ENCODE measurements at regions not wholly inside any gene's neighbourhood (a gene's known extent, or its start where the extent isn't known, plus 50 kb on each side); places are given as distances from the start of the nearest gene placed in this dataset.

GRCh38 chr15:77733579-77734300 lies 101.0 kb upstream of the LINGO1 start:
- TF ChIP-seq POLR2A (IDR thresholded peaks at IDR 0.05) (no peak), POLR2AphosphoS5 (IDR thresholded peaks at IDR 0.05) (no peak)
- TF ChIP-seq, protein P1, sequence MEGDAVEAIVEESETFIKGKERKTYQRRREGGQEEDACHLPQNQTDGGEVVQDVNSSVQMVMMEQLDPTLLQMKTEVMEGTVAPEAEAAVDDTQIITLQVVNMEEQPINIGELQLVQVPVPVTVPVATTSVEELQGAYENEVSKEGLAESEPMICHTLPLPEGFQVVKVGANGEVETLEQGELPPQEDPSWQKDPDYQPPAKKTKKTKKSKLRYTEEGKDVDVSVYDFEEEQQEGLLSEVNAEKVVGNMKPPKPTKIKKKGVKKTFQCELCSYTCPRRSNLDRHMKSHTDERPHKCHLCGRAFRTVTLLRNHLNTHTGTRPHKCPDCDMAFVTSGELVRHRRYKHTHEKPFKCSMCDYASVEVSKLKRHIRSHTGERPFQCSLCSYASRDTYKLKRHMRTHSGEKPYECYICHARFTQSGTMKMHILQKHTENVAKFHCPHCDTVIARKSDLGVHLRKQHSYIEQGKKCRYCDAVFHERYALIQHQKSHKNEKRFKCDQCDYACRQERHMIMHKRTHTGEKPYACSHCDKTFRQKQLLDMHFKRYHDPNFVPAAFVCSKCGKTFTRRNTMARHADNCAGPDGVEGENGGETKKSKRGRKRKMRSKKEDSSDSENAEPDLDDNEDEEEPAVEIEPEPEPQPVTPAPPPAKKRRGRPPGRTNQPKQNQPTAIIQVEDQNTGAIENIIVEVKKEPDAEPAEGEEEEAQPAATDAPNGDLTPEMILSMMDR (IDR thresholded peaks at IDR 0.05), result no peak
